H1 (cell line): ENCODE measurements at regions not wholly inside any gene's neighbourhood (a gene's known extent, or its start where the extent isn't known, plus 50 kb on each side); places are given as distances from the start of the nearest gene placed in this dataset.

Experiments used
- CTCF ChIA-PET: fragments of 300-600 bp; sonication (Branson Sonifier 250); formaldehyde crosslinking; loops from one replicate; lab custom pipeline; 2021; ENCODE audit not compliant: partially characterized antibody; lab: Charles Lee
- POLR2A ChIA-PET: fragments of 300-600 bp; sonication (Branson Sonifier 250); formaldehyde crosslinking; loops from one replicate; lab custom pipeline; 2021; ENCODE audit warnings: inconsistent platforms; ENCODE audit not compliant: partially characterized antibody; lab: Charles Lee
- DNase-seq, 2 experiments: peaks; one replicate each; pipeline versions ENCODE4 v3.0.0 to v3.0.0-alpha.2; 2010 to 2022; ENCODE audit warnings: low spot score in 2 of 2, low read depth in 1 of 2, mixed read lengths in 1 of 2
- FAIRE-seq: peaks from 2 replicates; lab custom pipeline; 2011; peaks lifted over from hg19 to GRCh38; lab: Jason Lieb, UNC
- H2AFZ ChIP-seq: 2 replicates; pipeline ENCODE4 v1.8.1; 2012; ENCODE audit warnings: low read length, inconsistent platforms
- H2AK5ac ChIP-seq: 2 replicates; pipeline ENCODE4 v1.6.1; 2013; ENCODE audit warnings: low read depth, low read length
- H2BK120ac ChIP-seq: replicated peaks from 2 replicates; pipeline ENCODE3; 2013; ENCODE audit warnings: low read depth, low read length, inconsistent platforms
- H2BK12ac ChIP-seq: 2 replicates; pipeline ENCODE4 v1.6.1; 2013; ENCODE audit warnings: low read depth, low read length
- H2BK15ac ChIP-seq: 2 replicates; pipeline ENCODE4 v1.6.1; 2013; ENCODE audit warnings: low read length
- H2BK20ac ChIP-seq: 2 replicates; pipeline ENCODE4 v1.6.1; 2013; ENCODE audit warnings: low read length
- H2BK5ac ChIP-seq: 2 replicates; pipeline ENCODE4 v1.6.1; 2013; ENCODE audit warnings: low read depth, low read length
- H3K14ac ChIP-seq: 2 replicates; pipeline ENCODE4 v1.6.1; 2013; ENCODE audit warnings: inconsistent platforms; ENCODE audit not compliant: insufficient read length
- H3K18ac ChIP-seq: 2 replicates; pipeline ENCODE4 v1.6.1; 2013; ENCODE audit warnings: low read length; ENCODE audit errors: extremely low read depth
- H3K23ac ChIP-seq: 2 replicates; pipeline ENCODE4 v1.6.1; 2013; ENCODE audit warnings: inconsistent platforms; ENCODE audit not compliant: insufficient read length
- H3K23me2 ChIP-seq: 2 replicates; pipeline ENCODE4 v1.6.1; 2013; ENCODE audit warnings: low read depth, low read length
- H3K27ac ChIP-seq: 2 replicates; pipeline ENCODE4 v1.6.1; 2011; ENCODE audit warnings: low read depth, low read length, inconsistent platforms
- H3K27me3 ChIP-seq, 4 experiments: replicated peaks in 1 of 4; 1 replicate in 1 of 4; 2 replicates in 3 of 4; pipeline versions ENCODE4 v1.6.1 to v1.8.1; 2011 to 2013; ENCODE audit warnings: low read length in 3 of 4, mild to moderate bottlenecking in 3 of 4, inconsistent platforms in 2 of 4, mixed read lengths in 2 of 4, moderate library complexity in 1 of 4; ENCODE audit not compliant: control insufficient read depth in 3 of 4, insufficient read depth in 3 of 4; ENCODE audit errors: extremely low read depth in 1 of 4
- H3K36me3 ChIP-seq, 4 experiments: 2 replicates each; pipeline versions ENCODE4 v1.6.1 to v1.8.1; 2011 to 2013; ENCODE audit warnings: mild to moderate bottlenecking in 4 of 4, low read length in 3 of 4, moderate library complexity in 2 of 4, control low read depth in 1 of 4, inconsistent platforms in 1 of 4; ENCODE audit not compliant: insufficient read depth in 4 of 4, control insufficient read depth in 2 of 4
- H3K4ac ChIP-seq: replicated peaks from 2 replicates; pipeline ENCODE3; 2013; ENCODE audit warnings: low read length, low read depth, mixed read lengths, inconsistent platforms; ENCODE audit not compliant: insufficient read length
- H3K4me1 ChIP-seq, 4 experiments: replicated peaks in 1 of 4; 1 replicate in 1 of 4; 2 replicates in 3 of 4; pipeline versions ENCODE4 v1.6.1 to v1.8.1; 2011 to 2013; ENCODE audit warnings: low read length in 3 of 4, inconsistent platforms in 2 of 4, mixed read lengths in 1 of 4; ENCODE audit not compliant: insufficient read depth in 4 of 4, control insufficient read depth in 3 of 4
- H3K4me2 ChIP-seq, 2 experiments: 2 replicates each; pipeline versions ENCODE4 v1.6.1 to v1.8.1; 2011 to 2013; ENCODE audit warnings: low read depth in 2 of 2, low read length in 2 of 2, control low read depth in 1 of 2, inconsistent platforms in 1 of 2, mild to moderate bottlenecking in 1 of 2; ENCODE audit not compliant: insufficient read depth in 1 of 2
- H3K4me3 ChIP-seq, 4 experiments: fragments of 200-600, 300-600 bp in 1 of 4; sonication (generic), shearing (Covaris generic), sonication (Bioruptor Twin) in 1 of 4; 2 replicates each; pipeline versions ENCODE4 v1.5.1 to v1.8.1; 2011 to 2016; ENCODE audit warnings: low read length in 4 of 4, low read depth in 3 of 4, control low read depth in 2 of 4, inconsistent platforms in 2 of 4, mild to moderate bottlenecking in 2 of 4, mixed read lengths in 1 of 4, moderate library complexity in 1 of 4; ENCODE audit not compliant: insufficient read depth in 2 of 4; ENCODE audit errors: extremely low read depth in 1 of 4
- H3K56ac ChIP-seq: replicated peaks from 2 replicates; pipeline ENCODE3; 2013; ENCODE audit warnings: low read depth, mild to moderate bottlenecking, mixed read lengths, low read length, inconsistent platforms; ENCODE audit not compliant: insufficient read length
- H3K79me1 ChIP-seq: 2 replicates; pipeline ENCODE4 v1.6.1; 2013; ENCODE audit warnings: low read depth, low read length, control low read depth
- H3K79me2 ChIP-seq, 2 experiments: 2 replicates each; pipeline versions ENCODE4 v1.6.1 to v1.8.1; 2012 to 2013; ENCODE audit warnings: low read length in 2 of 2, mild to moderate bottlenecking in 2 of 2, inconsistent platforms in 1 of 2; ENCODE audit not compliant: insufficient read depth in 2 of 2, control insufficient read depth in 1 of 2
- H3K9ac ChIP-seq, 4 experiments: replicated peaks in 1 of 4; 1 replicate in 1 of 4; 2 replicates in 3 of 4; pipeline versions ENCODE4 v1.6.1 to v1.8.1; 2011 to 2013; ENCODE audit warnings: low read depth in 3 of 4, low read length in 3 of 4, control low read depth in 2 of 4, mild to moderate bottlenecking in 2 of 4, moderate library complexity in 2 of 4, inconsistent platforms in 1 of 4; ENCODE audit errors: extremely low read depth in 1 of 4
- H3K9me3 ChIP-seq, 2 experiments: 2 replicates each; pipeline versions ENCODE4 v1.6.1 to v1.8.1; 2012 to 2013; ENCODE audit warnings: mild to moderate bottlenecking in 2 of 2, moderate library complexity in 2 of 2, control low read depth in 1 of 2, inconsistent platforms in 1 of 2, low read depth in 1 of 2, low read length in 1 of 2, mixed read lengths in 1 of 2; ENCODE audit not compliant: insufficient read depth in 2 of 2
- H4K20me1 ChIP-seq, 2 experiments: replicated peaks in 1 of 2; 2 replicates each; pipeline versions ENCODE3 to v1.8.1; 2011 to 2013; ENCODE audit warnings: inconsistent platforms in 2 of 2, low read length in 2 of 2, mild to moderate bottlenecking in 1 of 2; ENCODE audit not compliant: insufficient read depth in 2 of 2, control insufficient read depth in 1 of 2
- H4K5ac ChIP-seq: 2 replicates; pipeline ENCODE4 v1.6.1; 2013; ENCODE audit warnings: low read length, low read depth, mixed read lengths, inconsistent platforms; ENCODE audit not compliant: insufficient read length
- H4K8ac ChIP-seq: 2 replicates; pipeline ENCODE4 v1.8.0; 2013; ENCODE audit warnings: mild to moderate bottlenecking, moderate library complexity, low read length, inconsistent platforms; ENCODE audit not compliant: insufficient read depth; ENCODE audit errors: extremely low read depth
- H4K91ac ChIP-seq: replicated peaks from 2 replicates; pipeline ENCODE3; 2013; ENCODE audit warnings: low read length, mixed read lengths, inconsistent platforms; ENCODE audit not compliant: insufficient read length
- CBX5 ChIP-seq: fragments of 300-800, 300-1000 bp; sonication (generic); IDR thresholded peaks from 2 replicates; pipeline ENCODE4 v1.7.1; 2016; ENCODE audit warnings: antibody characterized with exemption, low read length, low read depth
- MAX ChIP-seq: IDR thresholded peaks from 2 replicates; pipeline ENCODE4 v1.6.1; 2012; ENCODE audit warnings: inconsistent platforms
- RBBP5 ChIP-seq: IDR thresholded peaks from 2 replicates; pipeline ENCODE4 v1.7.1; 2012; ENCODE audit warnings: low read depth, mild to moderate bottlenecking, inconsistent platforms, low read length, moderate library complexity, borderline replicate concordance
- SIN3A ChIP-seq, 2 experiments: IDR thresholded peaks in 1 of 2; conservative IDR thresholded peaks in 1 of 2; 2 replicates each; pipeline ENCODE4 v1.6.1; 2011 to 2012; ENCODE audit warnings: low read length in 2 of 2, improper control_type of control experiment in 1 of 2, low read depth in 1 of 2, mild to moderate bottlenecking in 1 of 2
- SP1 ChIP-seq: IDR thresholded peaks from 2 replicates; pipeline ENCODE4 v1.6.1; 2011; ENCODE audit warnings: low read depth, low read length
- TAF1 ChIP-seq: IDR thresholded peaks from 2 replicates; pipeline ENCODE4 v1.6.1; 2011; ENCODE audit warnings: mild to moderate bottlenecking, low read depth, low read length
- WGBS, 2 experiments: shearing (Covaris generic) in 1 of 2; methylation state at CpG; one replicate each; pipeline versions ENCODE4 v1.1.6 to v1.1.7; 2013 to 2015; ENCODE audit warnings: low lambda C conversion rate in 2 of 2, mixed read lengths in 2 of 2, inconsistent platforms in 1 of 2, low coverage in 1 of 2, missing lambda C conversion rate in 1 of 2; ENCODE audit not compliant: insufficient replicate concordance in 2 of 2, insufficient coverage in 1 of 2, insufficient read length in 1 of 2; ENCODE audit errors: extremely low coverage in 1 of 2, missing lambda C conversion rate in 1 of 2; 5-methylcytosine and 5-hydroxymethylcytosine counted together

DNA sequence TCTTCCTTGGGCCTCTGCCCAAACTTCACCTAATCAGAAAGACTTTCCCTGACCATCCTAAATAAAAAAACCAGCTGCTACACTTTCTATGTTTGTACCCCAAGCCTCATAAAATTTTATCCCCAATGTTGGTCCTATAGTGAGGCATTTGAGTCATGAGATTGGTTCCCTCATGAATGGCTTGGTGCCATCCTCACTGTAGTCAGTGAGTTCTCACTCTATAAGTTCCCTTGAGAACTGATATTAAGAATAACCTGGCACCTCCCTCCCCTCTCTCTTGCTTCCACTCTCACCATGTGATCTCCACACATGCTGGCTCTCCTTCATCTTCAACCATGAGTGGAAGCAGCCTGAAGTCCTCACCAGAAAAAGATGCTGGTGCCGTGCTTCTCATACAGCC, 316.9 kb upstream of the PRDM1 start:
- no peak for FAIRE-seq
- WGBS, 2 experiments: 100% methylated on average over 1 of the region's 1 CpG; no CpG with 5 or more reads in 1 of the 2 experiments

More for the DNA sequence above, 316.9 kb upstream of the PRDM1 start:
- ChIA-PET CTCF (interaction anchor here (0.5 kb wide), 1 partner anchor 566 kb away, joined by 3 read pairs; no protein-coding TSS in a partner anchor), POLR2A (no interaction called here)
- H4K5ac ChIP-seq: no peak overlapping the region
- H3K23me2 ChIP-seq: no peaks in the 10 kb centered on the region
- no peak overlapping the region for H4K91ac ChIP-seq
- no peak overlapping the region for H2BK20ac ChIP-seq
- no peak overlapping the region for H3K56ac ChIP-seq
- H2BK5ac ChIP-seq: no peak overlapping the region
- no peak overlapping the region for H3K4ac ChIP-seq
- H2AFZ ChIP-seq: no peak overlapping the region
- H3K4me2 ChIP-seq: no peak overlapping the region
- TF ChIP-seq SP1 (no peak), MAX (no peak), CBX5 (no peak), TAF1 (no peak), SIN3A (conservative IDR thresholded peaks at IDR 0.05 in 1 of 2, IDR thresholded peaks at IDR 0.05 in 1 of 2; ENCODE audit: low read depth in 1 of 2, low read length in 2 of 2) (no peak), RBBP5 (no peak)
- TF ChIP-seq, all 59 proteins: peak for 0
- Histone ChIP-seq H3K4me1 (no peaks in the 10 kb centered on the region), H2BK120ac (no peak overlapping the region), H2BK15ac (no peak overlapping the region), H4K8ac (no peak overlapping the region), H3K18ac (no peak overlapping the region), H3K9me3 (0 out of 4 replicates have a peak, but pooled peaks cover 0 to 1% of the 10 kb centered on the region in 2 experiments), H3K4me3 (no peak overlapping the region), H3K79me1 (no peaks in the 10 kb centered on the region), H3K14ac (no peak overlapping the region), H4K20me1 (no peaks in the 10 kb centered on the region), H3K9ac (no peak overlapping the region), H3K36me3 (no peaks in the 10 kb centered on the region), H2AK5ac (no peak overlapping the region), H3K79me2 (no peaks in the 10 kb centered on the region), H3K23ac (no peak overlapping the region), H2BK12ac (no peak overlapping the region), H3K27me3 (no peaks in the 10 kb centered on the region), H3K27ac (no peak overlapping the region)
- DNase-seq: no peak
